HepG2 (cell line): ENCODE measurements at regions not wholly inside any gene's neighbourhood (a gene's known extent, or its start where the extent isn't known, plus 50 kb on each side); places are given as distances from the start of the nearest gene placed in this dataset.

Experiments used
- ELF3 ChIP-seq: IDR thresholded peaks from 2 replicates; pipeline ENCODE4 v1.6.1; 2016; ENCODE audit warnings: missing genetic modification reagents, missing compliant biosample characterization
- ESRRA ChIP-seq: sonication (generic); formaldehyde crosslinking; IDR thresholded peaks from 2 replicates; pipeline ENCODE4 v1.5.1; 2020; ENCODE audit warnings: mild to moderate bottlenecking, low read depth, missing genetic modification reagents
- NR3C1 ChIP-seq: sonication (generic); formaldehyde crosslinking; IDR thresholded peaks from 2 replicates; pipeline ENCODE4 v1.4.0; 2020; ENCODE audit warnings: missing genetic modification reagents
- POLR2A ChIP-seq, 2 experiments: IDR thresholded peaks; 2 replicates each; pipeline ENCODE4 v1.6.1; 2011; ENCODE audit warnings: low read depth in 2 of 2, low read length in 2 of 2, mild to moderate bottlenecking in 1 of 2, moderate library complexity in 1 of 2; ENCODE audit not compliant: insufficient read depth in 1 of 2
- POLR2AphosphoS5 ChIP-seq: IDR thresholded peaks from 2 replicates; pipeline ENCODE4 v1.6.1; 2012; ENCODE audit warnings: low read depth, low read length
- SP4 ChIP-seq: sonication (generic); formaldehyde crosslinking; IDR thresholded peaks from 2 replicates; pipeline ENCODE4 v1.8.1; 2023; ENCODE audit warnings: mild to moderate bottlenecking, missing genetic modification reagents
- ZBTB1 ChIP-seq: sonication (generic); formaldehyde crosslinking; IDR thresholded peaks from 2 replicates; pipeline ENCODE4 v1.4.0; 2020; ENCODE audit warnings: missing genetic modification reagents, borderline replicate concordance
- ZNF766 ChIP-seq: sonication (generic); formaldehyde crosslinking; IDR thresholded peaks from 2 replicates; pipeline ENCODE4 v1.5.0; 2020; ENCODE audit warnings: missing genetic modification reagents, borderline replicate concordance
- TF ChIP-seq, protein P1 (sequence below): sonication (generic); formaldehyde crosslinking; IDR thresholded peaks from 2 replicates; pipeline ENCODE4 v1.9.0; 2021; ENCODE audit warnings: missing genetic modification reagents, mild to moderate bottlenecking, borderline replicate concordance
- TF ChIP-seq, protein P2 (sequence below): sonication (generic); formaldehyde crosslinking; IDR thresholded peaks from 2 replicates; pipeline ENCODE4 v1.5.0; 2020; ENCODE audit warnings: mild to moderate bottlenecking, missing genetic modification reagents, moderate library complexity
- TF ChIP-seq, protein P3 (sequence below): sonication (generic); formaldehyde crosslinking; IDR thresholded peaks from 2 replicates; pipeline ENCODE4 v1.5.1; 2020; ENCODE audit warnings: missing genetic modification reagents, mild to moderate bottlenecking, borderline replicate concordance
- TF ChIP-seq, protein P4 (sequence below), 2 experiments: sonication (generic) in 1 of 2; formaldehyde crosslinking in 1 of 2; IDR thresholded peaks; 2 replicates each; pipeline versions ENCODE4 v1.5.1 to v1.6.1; 2011 to 2020; ENCODE audit warnings: borderline replicate concordance in 1 of 2, low read depth in 1 of 2, low read length in 1 of 2, mild to moderate bottlenecking in 1 of 2, missing genetic modification reagents in 1 of 2, moderate library complexity in 1 of 2
- TF ChIP-seq, protein P5 (sequence below): sonication (generic); formaldehyde crosslinking; IDR thresholded peaks from 2 replicates; pipeline ENCODE4 v1.4.0; 2020; ENCODE audit warnings: mild to moderate bottlenecking, missing genetic modification reagents
- TF ChIP-seq, protein P6 (sequence below): sonication (generic); formaldehyde crosslinking; IDR thresholded peaks from 2 replicates; pipeline ENCODE4 v1.4.0; 2020; ENCODE audit warnings: missing genetic modification reagents

DNA sequence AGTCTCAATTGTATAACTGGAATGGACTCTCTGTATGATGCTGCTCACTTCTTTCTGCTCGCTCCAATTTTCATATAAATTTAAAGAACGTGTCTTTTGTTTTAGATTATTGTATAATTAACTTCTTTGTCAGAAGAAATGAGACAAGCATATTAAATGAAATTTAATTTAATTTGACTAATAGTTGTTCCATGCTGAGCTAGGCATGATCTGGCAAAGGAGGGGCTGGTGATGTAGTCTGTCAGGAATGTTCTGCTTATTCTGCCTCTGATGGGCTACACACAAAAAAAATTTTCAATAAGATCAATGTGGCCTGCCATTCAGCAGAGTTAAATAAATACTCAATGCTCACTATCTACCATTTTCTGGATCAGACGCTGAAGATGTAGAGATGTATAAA lies 208.4 kb upstream of the CD96 start:
- no peak for TF ChIP-seq NR3C1 (CRISPR knock-in tag)
- no peak for TF ChIP-seq ELF3 (CRISPR knock-in tag)
- TF ChIP-seq, protein P1, sequence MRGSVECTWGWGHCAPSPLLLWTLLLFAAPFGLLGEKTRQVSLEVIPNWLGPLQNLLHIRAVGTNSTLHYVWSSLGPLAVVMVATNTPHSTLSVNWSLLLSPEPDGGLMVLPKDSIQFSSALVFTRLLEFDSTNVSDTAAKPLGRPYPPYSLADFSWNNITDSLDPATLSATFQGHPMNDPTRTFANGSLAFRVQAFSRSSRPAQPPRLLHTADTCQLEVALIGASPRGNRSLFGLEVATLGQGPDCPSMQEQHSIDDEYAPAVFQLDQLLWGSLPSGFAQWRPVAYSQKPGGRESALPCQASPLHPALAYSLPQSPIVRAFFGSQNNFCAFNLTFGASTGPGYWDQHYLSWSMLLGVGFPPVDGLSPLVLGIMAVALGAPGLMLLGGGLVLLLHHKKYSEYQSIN (CRISPR knock-in tag) = no peak
- TF ChIP-seq, protein P2, sequence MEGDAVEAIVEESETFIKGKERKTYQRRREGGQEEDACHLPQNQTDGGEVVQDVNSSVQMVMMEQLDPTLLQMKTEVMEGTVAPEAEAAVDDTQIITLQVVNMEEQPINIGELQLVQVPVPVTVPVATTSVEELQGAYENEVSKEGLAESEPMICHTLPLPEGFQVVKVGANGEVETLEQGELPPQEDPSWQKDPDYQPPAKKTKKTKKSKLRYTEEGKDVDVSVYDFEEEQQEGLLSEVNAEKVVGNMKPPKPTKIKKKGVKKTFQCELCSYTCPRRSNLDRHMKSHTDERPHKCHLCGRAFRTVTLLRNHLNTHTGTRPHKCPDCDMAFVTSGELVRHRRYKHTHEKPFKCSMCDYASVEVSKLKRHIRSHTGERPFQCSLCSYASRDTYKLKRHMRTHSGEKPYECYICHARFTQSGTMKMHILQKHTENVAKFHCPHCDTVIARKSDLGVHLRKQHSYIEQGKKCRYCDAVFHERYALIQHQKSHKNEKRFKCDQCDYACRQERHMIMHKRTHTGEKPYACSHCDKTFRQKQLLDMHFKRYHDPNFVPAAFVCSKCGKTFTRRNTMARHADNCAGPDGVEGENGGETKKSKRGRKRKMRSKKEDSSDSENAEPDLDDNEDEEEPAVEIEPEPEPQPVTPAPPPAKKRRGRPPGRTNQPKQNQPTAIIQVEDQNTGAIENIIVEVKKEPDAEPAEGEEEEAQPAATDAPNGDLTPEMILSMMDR (CRISPR knock-in tag) = no peak
- TF ChIP-seq, protein P3, sequence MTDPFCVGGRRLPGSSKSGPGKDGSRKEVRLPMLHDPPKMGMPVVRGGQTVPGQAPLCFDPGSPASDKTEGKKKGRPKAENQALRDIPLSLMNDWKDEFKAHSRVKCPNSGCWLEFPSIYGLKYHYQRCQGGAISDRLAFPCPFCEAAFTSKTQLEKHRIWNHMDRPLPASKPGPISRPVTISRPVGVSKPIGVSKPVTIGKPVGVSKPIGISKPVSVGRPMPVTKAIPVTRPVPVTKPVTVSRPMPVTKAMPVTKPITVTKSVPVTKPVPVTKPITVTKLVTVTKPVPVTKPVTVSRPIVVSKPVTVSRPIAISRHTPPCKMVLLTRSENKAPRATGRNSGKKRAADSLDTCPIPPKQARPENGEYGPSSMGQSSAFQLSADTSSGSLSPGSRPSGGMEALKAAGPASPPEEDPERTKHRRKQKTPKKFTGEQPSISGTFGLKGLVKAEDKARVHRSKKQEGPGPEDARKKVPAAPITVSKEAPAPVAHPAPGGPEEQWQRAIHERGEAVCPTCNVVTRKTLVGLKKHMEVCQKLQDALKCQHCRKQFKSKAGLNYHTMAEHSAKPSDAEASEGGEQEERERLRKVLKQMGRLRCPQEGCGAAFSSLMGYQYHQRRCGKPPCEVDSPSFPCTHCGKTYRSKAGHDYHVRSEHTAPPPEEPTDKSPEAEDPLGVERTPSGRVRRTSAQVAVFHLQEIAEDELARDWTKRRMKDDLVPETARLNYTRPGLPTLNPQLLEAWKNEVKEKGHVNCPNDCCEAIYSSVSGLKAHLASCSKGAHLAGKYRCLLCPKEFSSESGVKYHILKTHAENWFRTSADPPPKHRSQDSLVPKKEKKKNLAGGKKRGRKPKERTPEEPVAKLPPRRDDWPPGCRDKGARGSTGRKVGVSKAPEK (CRISPR knock-in tag) = no peak
- TF ChIP-seq ZBTB1 (CRISPR knock-in tag) = no peak
- TF ChIP-seq SP4 (CRISPR knock-in tag) = no peak
- TF ChIP-seq ZNF766 = no peak
- no peak for TF ChIP-seq ESRRA (CRISPR knock-in tag)
- TF ChIP-seq POLR2A (IDR thresholded peaks at IDR 0.05; ENCODE audit: insufficient read depth in 1 of 2, low read depth in 2 of 2, low read length in 2 of 2) = no peak
- TF ChIP-seq, protein P4, sequence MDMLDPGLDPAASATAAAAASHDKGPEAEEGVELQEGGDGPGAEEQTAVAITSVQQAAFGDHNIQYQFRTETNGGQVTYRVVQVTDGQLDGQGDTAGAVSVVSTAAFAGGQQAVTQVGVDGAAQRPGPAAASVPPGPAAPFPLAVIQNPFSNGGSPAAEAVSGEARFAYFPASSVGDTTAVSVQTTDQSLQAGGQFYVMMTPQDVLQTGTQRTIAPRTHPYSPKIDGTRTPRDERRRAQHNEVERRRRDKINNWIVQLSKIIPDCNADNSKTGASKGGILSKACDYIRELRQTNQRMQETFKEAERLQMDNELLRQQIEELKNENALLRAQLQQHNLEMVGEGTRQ (IDR thresholded peaks at IDR 0.05; ENCODE audit: low read depth, low read length) = no peak
- TF ChIP-seq, protein P4 (CRISPR knock-in tag; IDR thresholded peaks at IDR 0.05; ENCODE audit: borderline replicate concordance) = no peak
- TF ChIP-seq, protein P5, sequence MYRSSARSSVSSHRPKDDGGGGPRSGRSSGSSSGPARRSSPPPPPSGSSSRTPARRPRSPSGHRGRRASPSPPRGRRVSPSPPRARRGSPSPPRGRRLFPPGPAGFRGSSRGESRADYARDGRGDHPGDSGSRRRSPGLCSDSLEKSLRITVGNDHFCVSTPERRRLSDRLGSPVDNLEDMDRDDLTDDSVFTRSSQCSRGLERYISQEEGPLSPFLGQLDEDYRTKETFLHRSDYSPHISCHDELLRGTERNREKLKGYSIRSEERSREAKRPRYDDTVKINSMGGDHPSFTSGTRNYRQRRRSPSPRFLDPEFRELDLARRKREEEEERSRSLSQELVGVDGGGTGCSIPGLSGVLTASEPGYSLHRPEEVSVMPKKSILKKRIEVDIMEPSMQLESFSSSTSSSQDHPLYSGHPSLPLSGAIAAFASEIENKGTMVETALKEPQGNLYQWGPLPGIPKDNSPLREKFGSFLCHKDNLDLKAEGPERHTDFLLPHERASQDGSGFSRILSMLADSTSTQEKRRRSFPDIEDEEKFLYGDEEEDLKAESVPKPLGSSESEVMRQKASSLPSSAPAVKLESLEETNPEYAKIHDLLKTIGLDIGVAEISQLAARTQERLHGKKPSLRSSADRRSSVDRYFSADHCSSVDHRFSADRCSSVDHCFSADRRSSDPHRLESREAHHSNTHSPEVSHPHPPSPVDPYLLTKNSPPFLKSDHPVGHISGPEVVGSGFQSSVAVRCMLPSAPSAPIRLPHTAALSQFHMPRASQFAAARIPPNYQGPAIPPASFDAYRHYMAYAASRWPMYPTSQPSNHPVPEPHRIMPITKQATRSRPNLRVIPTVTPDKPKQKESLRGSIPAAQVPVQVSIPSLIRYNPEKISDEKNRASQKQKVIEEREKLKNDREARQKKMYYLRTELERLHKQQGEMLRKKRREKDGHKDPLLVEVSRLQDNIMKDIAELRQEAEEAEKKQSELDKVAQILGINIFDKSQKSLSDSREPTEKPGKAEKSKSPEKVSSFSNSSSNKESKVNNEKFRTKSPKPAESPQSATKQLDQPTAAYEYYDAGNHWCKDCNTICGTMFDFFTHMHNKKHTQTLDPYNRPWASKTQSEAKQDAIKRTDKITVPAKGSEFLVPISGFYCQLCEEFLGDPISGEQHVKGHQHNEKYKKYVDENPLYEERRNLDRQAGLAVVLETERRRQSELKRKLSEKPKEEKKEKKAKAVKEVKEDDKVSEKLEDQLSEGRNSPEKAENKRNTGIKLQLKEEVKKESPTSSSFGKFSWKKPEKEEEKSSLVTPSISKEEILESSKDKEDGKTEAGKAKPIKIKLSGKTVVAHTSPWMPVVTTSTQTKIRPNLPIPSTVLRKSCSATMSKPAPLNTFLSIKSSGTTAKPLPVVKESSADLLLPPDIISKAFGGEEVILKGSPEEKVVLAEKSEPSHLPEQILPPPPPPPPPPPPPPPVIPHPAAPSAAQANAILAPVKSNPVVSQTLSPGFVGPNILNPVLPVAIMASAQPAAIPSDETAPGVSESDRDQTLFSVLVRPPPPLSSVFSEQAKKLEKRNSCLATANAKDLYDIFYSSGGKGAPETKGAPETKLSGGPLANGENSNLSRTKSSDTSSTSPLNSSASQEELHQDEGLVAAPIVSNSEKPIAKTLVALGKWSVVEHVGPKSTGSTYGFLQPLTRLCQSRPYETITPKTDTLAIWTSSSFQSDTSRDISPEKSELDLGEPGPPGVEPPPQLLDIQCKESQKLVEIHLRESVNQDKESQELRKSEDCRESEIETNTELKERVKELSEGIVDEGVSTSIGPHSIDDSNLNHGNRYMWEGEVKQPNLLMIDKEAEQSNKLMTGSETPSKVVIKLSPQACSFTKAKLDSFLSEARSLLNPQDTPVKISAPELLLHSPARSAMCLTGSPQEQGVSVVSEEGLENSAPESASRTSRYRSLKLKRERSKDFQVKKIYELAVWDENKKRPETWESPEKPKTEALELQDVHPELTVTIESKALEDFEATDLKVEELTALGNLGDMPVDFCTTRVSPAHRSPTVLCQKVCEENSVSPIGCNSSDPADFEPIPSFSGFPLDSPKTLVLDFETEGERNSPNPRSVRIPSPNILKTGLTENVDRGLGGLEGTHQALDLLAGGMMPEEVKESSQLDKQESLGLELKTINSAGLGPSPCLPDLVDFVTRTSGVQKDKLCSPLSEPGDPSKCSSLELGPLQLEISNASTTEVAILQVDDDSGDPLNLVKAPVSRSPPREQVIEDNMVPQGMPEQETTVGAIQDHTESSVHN = no peak
- no peak for TF ChIP-seq POLR2AphosphoS5
- TF ChIP-seq, protein P6, sequence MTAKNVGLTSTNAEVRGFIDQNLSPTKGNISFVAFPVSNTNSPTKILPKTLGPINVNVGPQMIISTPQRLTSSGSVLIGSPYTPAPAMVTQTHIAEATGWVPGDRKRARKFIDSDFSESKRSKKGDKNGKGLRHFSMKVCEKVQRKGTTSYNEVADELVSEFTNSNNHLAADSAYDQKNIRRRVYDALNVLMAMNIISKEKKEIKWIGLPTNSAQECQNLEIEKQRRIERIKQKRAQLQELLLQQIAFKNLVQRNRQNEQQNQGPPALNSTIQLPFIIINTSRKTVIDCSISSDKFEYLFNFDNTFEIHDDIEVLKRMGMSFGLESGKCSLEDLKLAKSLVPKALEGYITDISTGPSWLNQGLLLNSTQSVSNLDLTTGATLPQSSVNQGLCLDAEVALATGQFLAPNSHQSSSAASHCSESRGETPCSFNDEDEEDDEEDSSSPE = no peak
